HFFc6 (cell line): ENCODE measurements at regions not wholly inside any gene's neighbourhood (a gene's known extent, or its start where the extent isn't known, plus 50 kb on each side); places are given as distances from the start of the nearest gene placed in this dataset.
"Not testable (repeated sequence)": the region's sequence is repeated elsewhere in the genome, so short reads cannot be mapped to it uniquely, and the experiment has no call there.

Experiments
- DNase-seq: peaks from one replicate; pipeline ENCODE4 v3.0.0-alpha.2; 2018
- H3K27ac Mint-ChIP-seq: 2 replicates; pipeline ENCODE4 v1.8.0; 2020; ENCODE audit warnings: mild to moderate bottlenecking, mixed read lengths
- H3K27me3 Mint-ChIP-seq: 2 replicates; pipeline ENCODE4 v1.8.0; 2021; ENCODE audit warnings: mild to moderate bottlenecking, moderate library complexity, mixed read lengths; ENCODE audit not compliant: insufficient read depth
- H3K36me3 Mint-ChIP-seq: 2 replicates; pipeline ENCODE4 v1.8.0; 2021; ENCODE audit warnings: low read depth, mixed read lengths
- H3K4me1 Mint-ChIP-seq: 2 replicates; pipeline ENCODE4 v1.8.0; 2020; ENCODE audit warnings: low read depth, mixed read lengths
- H3K4me3 Mint-ChIP-seq: 2 replicates; pipeline ENCODE4 v1.8.0; 2020; ENCODE audit warnings: mild to moderate bottlenecking, moderate library complexity, mixed read lengths
- H3K9me3 Mint-ChIP-seq: 2 replicates; pipeline ENCODE4 v1.8.0; 2020; ENCODE audit warnings: mild to moderate bottlenecking, mixed read lengths
- TF ChIP-seq, protein P1 (sequence below): fragments of 200-600 bp; sonication (generic); IDR thresholded peaks from 2 replicates; pipeline ENCODE4 v1.5.0; 2021; ENCODE audit warnings: antibody characterized with exemption, mild to moderate bottlenecking

DNA sequence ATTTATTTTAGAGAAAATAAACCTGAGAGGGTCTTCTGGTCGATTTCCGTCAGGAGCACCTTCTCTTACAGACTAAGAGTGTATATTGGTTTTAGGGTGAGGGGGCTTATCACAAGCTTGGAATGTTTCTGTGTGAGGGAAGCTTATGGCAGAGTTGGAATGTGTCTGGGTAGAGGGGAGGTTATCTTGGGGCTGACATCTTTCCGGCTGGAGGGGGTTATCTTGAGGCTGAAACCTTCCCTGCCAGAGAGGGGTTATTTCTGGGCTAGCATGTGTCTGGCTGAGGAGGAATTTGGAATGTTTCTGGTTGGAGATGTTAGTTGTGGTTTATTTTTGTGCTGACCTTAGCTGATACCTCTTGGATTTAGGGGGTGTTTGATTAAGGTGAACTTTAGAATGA lies 1312.1 kb downstream of the ADGRL3 start:
- Mint-ChIP-seq H3K27ac (no peak overlapping the region), H3K4me3 (no peak overlapping the region), H3K9me3 (peaks cover 36% of the 10 kb centered on the region), H3K36me3 (no peaks in the 10 kb centered on the region; the same call in 1 of the 2 replicates), H3K27me3 (no peaks in the 10 kb centered on the region), H3K4me1 (no peaks in the 10 kb centered on the region)
- TF ChIP-seq, protein P1, sequence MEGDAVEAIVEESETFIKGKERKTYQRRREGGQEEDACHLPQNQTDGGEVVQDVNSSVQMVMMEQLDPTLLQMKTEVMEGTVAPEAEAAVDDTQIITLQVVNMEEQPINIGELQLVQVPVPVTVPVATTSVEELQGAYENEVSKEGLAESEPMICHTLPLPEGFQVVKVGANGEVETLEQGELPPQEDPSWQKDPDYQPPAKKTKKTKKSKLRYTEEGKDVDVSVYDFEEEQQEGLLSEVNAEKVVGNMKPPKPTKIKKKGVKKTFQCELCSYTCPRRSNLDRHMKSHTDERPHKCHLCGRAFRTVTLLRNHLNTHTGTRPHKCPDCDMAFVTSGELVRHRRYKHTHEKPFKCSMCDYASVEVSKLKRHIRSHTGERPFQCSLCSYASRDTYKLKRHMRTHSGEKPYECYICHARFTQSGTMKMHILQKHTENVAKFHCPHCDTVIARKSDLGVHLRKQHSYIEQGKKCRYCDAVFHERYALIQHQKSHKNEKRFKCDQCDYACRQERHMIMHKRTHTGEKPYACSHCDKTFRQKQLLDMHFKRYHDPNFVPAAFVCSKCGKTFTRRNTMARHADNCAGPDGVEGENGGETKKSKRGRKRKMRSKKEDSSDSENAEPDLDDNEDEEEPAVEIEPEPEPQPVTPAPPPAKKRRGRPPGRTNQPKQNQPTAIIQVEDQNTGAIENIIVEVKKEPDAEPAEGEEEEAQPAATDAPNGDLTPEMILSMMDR, result no peak
- no peak for DNase-seq

DNA sequence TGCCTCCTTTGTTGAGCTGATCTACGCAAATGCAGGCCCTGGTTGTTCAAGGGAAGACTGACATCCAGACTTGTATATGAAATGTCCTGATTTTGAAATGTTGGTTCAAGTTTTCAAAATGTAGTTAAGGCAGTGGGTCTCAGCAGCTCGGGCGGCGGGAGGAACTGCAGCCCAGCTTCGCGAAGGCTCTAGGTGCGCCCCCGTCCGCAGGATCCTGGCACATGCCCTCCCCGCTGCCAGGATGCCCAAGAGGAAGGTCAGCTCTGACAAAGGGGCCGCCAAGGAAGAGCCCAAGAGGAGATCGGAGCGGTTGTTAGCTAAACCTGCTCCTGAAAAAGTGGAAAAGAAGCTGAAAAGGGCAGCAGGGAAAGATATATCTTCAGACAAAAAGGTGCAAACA lies 1310.1 kb downstream of the ADGRL3 start:
- H3K36me3 Mint-ChIP-seq, result no peaks in the 10 kb centered on the region; the same call in 1 of the 2 replicates
- peaks cover 44% of the 10 kb centered on the region for H3K9me3 Mint-ChIP-seq
- H3K4me3 Mint-ChIP-seq, result no peak overlapping the region
- TF ChIP-seq, protein P1, result no peak
- no peaks in the 10 kb centered on the region for H3K4me1 Mint-ChIP-seq
- no peak for DNase-seq
- H3K27me3 Mint-ChIP-seq, result no peaks in the 10 kb centered on the region
- no peak overlapping the region for H3K27ac Mint-ChIP-seq

DNA sequence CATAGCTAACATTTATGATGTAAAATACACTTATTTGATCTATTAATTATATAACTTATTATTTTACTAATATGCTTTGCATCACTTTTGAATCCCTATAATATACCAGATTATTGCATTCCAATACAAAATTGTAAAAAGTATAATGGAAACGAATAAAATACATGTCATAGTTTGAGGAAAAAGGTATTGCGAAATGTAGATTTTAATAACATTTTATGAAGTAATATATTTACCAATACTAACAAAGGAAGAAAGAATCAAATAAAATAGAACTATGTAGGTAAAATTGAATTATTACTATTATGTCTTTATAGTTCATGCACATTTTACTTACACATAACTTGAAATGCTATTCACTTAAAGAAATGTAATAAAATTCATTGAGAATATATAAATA lies 1300.2 kb downstream of the ADGRL3 start:
- no peaks in the 10 kb centered on the region for H3K27me3 Mint-ChIP-seq
- DNase-seq, result no peak
- no peak overlapping the region for H3K4me3 Mint-ChIP-seq
- no peaks in the 10 kb centered on the region for H3K4me1 Mint-ChIP-seq
- H3K36me3 Mint-ChIP-seq, result no peaks in the 10 kb centered on the region
- no peak overlapping the region for H3K27ac Mint-ChIP-seq
- TF ChIP-seq, protein P1, result no peak
- H3K9me3 Mint-ChIP-seq, result peaks cover 36% of the 10 kb centered on the region

DNA sequence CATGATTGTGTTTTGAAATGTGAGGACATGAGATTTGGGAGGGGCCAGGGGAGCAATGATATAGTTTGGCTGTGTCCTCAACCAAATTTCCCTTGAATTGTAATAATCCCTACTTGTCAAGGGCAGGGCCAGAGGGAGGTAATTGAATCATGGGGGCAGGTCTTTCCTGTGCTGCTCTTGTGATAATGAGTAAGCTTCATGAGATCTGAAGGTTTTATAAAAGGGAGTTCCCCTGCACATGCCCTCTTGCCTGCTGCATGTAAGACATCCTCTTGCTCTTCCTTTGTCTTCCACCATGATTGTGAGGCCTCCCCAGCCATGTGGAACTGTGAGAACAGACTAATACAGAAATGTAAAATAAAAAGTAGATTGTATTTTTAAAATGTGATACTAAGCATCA lies 1294.9 kb downstream of the ADGRL3 start:
- Mint-ChIP-seq H3K27me3 (no peaks in the 10 kb centered on the region), H3K27ac (no peak overlapping the region), H3K4me1 (no peaks in the 10 kb centered on the region), H3K9me3 (peaks cover 38% of the 10 kb centered on the region), H3K4me3 (no peak overlapping the region), H3K36me3 (no peaks in the 10 kb centered on the region)
- no peak for DNase-seq
- TF ChIP-seq, protein P1, result no peak

DNA sequence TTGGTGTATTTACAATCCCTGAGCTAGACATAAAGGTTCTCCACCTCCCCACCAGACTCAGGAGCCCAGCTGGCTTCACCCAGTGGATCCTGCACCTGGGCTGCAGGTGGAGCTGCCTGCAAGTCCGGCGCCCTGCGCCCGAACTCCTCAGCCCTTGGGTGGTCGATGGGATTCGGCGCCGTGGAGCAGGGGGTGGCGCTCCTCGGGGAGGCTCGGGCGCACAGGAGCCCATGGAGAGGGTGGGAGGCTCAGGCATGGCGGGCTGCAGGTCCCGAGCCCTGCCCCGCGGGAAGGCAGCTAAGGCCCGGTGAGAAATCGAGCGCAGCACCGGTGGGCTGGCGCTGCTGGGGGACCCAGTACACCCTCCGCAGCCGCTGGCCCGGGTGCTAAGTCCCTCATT lies 1291.6 kb downstream of the ADGRL3 start:
- H3K27me3 Mint-ChIP-seq, H3K4me3 Mint-ChIP-seq: not testable (repeated sequence)

DNA sequence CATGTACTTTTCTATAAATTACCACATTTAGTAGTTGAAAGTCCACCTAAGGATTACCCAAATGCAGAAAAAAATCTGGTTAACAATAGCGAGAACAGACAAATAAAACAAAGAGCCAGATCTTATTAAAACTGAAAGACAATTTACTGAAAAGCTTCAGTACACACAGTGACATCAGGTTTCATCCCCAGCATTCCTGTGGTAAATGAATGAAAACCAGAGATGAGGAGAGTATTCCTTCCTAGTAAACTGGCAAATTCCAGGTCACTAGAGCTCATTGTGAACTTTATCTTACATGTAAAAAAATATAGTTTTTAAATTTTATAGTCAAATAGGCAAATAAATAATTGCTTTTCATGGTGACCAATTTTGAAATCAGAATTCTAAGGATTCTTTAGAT lies 1290.5 kb downstream of the ADGRL3 start:
- TF ChIP-seq, protein P1, result no peak
- Mint-ChIP-seq H3K27me3 (no peaks in the 10 kb centered on the region), H3K4me1 (no peaks in the 10 kb centered on the region), H3K27ac (no peak overlapping the region), H3K9me3 (peaks cover 23% of the 10 kb centered on the region), H3K36me3 (no peaks in the 10 kb centered on the region), H3K4me3 (no peak overlapping the region)
- no peak for DNase-seq

More for the DNA sequence above, 1291.6 kb downstream of the ADGRL3 start:
- H3K27ac Mint-ChIP-seq, DNase-seq, H3K4me1 Mint-ChIP-seq, H3K36me3 Mint-ChIP-seq: not testable (repeated sequence)
- H3K9me3 Mint-ChIP-seq, result peaks cover 34% of the 10 kb centered on the region
